Thyroid gland (tissue), 4 donors: ENCODE measurements at regions not wholly inside any gene's neighbourhood (a gene's known extent, or its start where the extent isn't known, plus 50 kb on each side); places are given as distances from the start of the nearest gene placed in this dataset.

Experiments
- DNase-seq, 2 donors: peaks; one replicate each; pipeline ENCODE4 v3.0.0-alpha.2; 2019
- H3K27ac ChIP-seq, 3 donors: fragments of 200-600 bp; sonication (generic); 1 replicate in 2 of 3; 2 replicates in 1 of 3; pipeline ENCODE4 v1.5.1; 2016 to 2019; ENCODE audit warnings: mild to moderate bottlenecking in 1 of 3, moderate library complexity in 1 of 3
- H3K27me3 ChIP-seq: fragments of 200-600 bp; sonication (generic); one replicate; pipeline ENCODE4 v1.5.1; 2019
- H3K36me3 ChIP-seq, 2 donors: fragments of 200-600 bp; sonication (generic); one replicate each; pipeline ENCODE4 v1.5.1; 2016 to 2019
- H3K4me1 ChIP-seq, 2 donors: fragments of 200-600 bp; sonication (generic); one replicate each; pipeline ENCODE4 v1.5.1; 2017 to 2019
- H3K4me3 ChIP-seq, 3 donors: fragments of 200-600 bp; sonication (generic); replicated peaks in 1 of 3; 1 replicate in 2 of 3; 2 replicates in 1 of 3; pipeline ENCODE4 v1.5.1; 2016; ENCODE audit warnings: mild to moderate bottlenecking in 1 of 3
- H3K9me3 ChIP-seq: fragments of 200-600 bp; sonication (generic); one replicate; pipeline ENCODE4 v1.5.1; 2017
- POLR2A ChIP-seq, 2 donors: fragments of 450-650 bp; IDR thresholded peaks; one replicate each; pipeline ENCODE4 v1.6.1; 2017; ENCODE audit warnings: antibody characterized with exemption in 2 of 2, mild to moderate bottlenecking in 2 of 2, moderate library complexity in 1 of 2
- WGBS, 2 donors: methylation state at CpG; one replicate each; pipeline ENCODE4 v1.1.5; 2017; 5-methylcytosine and 5-hydroxymethylcytosine counted together
- intact Hi-C: fragments of 100-400 bp; cut with DNase I; formaldehyde crosslinking; loops from one replicate; pipeline ENCODE4 v1.15.1; 2023
- TF ChIP-seq, protein P1 (sequence below), 6 experiments: fragments of 200-600 bp in 3 of 6; fragments of 450-650 bp in 3 of 6; sonication (generic) in 3 of 6; IDR thresholded peaks; one replicate each; pipeline ENCODE4 v1.5.1; 2016 to 2019; ENCODE audit warnings: antibody characterized with exemption in 6 of 6, mild to moderate bottlenecking in 2 of 6, inconsistent platforms in 1 of 6, moderate library complexity in 1 of 6

DNA sequence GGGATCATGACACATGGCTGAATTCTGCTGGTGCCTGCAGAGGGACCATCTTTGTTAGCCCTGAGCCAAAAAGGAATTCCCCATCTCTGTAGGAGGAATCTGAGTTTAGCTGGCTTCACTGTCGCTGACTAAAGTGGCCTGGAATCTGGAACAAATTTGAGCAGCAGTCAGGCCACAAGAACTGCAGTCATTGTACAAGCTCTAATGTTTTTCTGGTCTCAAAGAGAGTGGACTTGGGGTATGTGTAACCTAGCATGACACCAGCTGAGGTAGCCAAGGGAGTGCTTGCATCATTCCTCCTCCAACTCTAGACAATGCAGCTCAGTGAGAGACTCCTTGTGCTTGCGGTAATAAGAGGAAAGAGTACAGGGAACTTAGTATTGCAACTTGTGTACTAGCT, 539.1 kb upstream of the LRRTM4 start:
- intact Hi-C loops, result no loop called here
- WGBS, 2 donors, result 78 to 79% methylated on average over 2 of the region's 2 CpGs
- DNase-seq, result no peak
- Histone ChIP-seq H3K27ac (no peak overlapping the region), H3K27me3 (no peaks in the 10 kb centered on the region), H3K4me1 (no peaks in the 10 kb centered on the region), H3K9me3 (no peaks in the 10 kb centered on the region), H3K36me3 (no peaks in the 10 kb centered on the region), H3K4me3 (no peak overlapping the region)
- TF ChIP-seq, protein P1, sequence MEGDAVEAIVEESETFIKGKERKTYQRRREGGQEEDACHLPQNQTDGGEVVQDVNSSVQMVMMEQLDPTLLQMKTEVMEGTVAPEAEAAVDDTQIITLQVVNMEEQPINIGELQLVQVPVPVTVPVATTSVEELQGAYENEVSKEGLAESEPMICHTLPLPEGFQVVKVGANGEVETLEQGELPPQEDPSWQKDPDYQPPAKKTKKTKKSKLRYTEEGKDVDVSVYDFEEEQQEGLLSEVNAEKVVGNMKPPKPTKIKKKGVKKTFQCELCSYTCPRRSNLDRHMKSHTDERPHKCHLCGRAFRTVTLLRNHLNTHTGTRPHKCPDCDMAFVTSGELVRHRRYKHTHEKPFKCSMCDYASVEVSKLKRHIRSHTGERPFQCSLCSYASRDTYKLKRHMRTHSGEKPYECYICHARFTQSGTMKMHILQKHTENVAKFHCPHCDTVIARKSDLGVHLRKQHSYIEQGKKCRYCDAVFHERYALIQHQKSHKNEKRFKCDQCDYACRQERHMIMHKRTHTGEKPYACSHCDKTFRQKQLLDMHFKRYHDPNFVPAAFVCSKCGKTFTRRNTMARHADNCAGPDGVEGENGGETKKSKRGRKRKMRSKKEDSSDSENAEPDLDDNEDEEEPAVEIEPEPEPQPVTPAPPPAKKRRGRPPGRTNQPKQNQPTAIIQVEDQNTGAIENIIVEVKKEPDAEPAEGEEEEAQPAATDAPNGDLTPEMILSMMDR (IDR thresholded peaks at IDR 0.05), result no peak
- TF ChIP-seq POLR2A (IDR thresholded peaks at IDR 0.05), result no peak

DNA sequence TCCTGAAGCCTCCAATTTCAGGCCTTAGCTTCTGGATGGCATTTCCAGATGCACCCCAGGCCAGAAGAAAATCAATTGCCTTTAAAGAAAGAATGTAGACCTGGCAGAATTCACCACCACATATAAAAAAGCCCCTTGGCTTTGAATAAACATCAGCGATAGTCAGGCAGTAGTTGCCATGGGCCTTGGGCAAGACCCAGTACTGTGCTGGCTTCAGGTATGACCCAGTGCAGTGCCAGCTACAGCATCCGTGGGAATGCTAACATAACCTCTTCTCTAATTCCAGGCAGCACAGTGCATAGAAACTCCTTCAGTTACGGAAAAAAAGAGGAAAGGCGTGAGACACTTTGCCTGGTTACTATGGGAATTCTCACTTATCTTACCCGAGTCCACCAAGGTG, 539.6 kb upstream of the LRRTM4 start:
- Histone ChIP-seq H3K36me3 (no peaks in the 10 kb centered on the region), H3K27ac (no peak overlapping the region), H3K27me3 (no peaks in the 10 kb centered on the region), H3K4me3 (no peak overlapping the region), H3K4me1 (no peaks in the 10 kb centered on the region), H3K9me3 (no peaks in the 10 kb centered on the region)
- DNase-seq, result no peak
- intact Hi-C loops, result no loop called here
- WGBS, 2 donors, result 83 to 91% methylated on average over 5 of the region's 5 CpGs
- no peak for TF ChIP-seq POLR2A (IDR thresholded peaks at IDR 0.05)
- TF ChIP-seq, protein P1 (IDR thresholded peaks at IDR 0.05), result no peak

DNA sequence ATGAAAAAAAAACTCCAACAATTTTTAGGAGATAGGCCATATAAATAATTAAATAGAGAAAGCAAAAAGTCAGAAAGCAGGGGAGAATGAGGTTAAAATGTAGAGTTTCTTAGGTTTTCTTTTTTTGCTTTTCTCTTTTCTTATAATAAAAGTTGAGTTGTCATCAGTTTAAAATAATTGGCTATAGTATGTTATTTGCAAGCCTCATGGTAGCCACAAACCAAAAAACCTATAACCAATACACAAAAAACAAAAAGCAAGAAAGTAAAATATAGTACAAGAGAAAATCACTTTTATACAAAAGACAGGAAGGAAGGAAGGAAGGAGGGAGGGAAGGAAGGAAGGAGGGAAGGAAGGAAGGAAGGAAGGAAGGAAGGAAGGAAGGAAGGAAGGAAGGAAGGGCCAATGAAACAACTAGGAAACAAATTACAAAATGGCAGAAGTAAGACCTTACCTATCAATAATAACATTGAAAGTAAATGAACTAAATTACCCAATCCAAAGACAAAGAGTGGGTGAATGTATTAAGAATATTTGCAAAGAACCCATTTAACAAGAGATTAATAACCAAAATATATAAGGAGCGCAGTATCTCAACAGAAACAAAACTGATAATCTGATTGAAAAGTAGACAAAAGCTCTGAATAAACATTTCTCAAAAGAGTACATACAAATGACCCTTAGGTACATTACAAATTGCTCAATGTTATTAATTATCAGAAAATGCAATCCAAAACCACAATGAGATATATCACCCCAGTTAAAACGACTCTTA, 541.3 kb upstream of the LRRTM4 start:
- WGBS, 2 donors, result 84 to 85% methylated on average over 2 of the region's 2 CpGs
- no peak for DNase-seq
- no peaks in the 10 kb centered on the region for H3K9me3 ChIP-seq
- TF ChIP-seq POLR2A (IDR thresholded peaks at IDR 0.05), result no peak
- TF ChIP-seq, protein P1 (IDR thresholded peaks at IDR 0.05), result no peak
- H3K27me3 ChIP-seq, result no peaks in the 10 kb centered on the region
- H3K36me3 ChIP-seq, result no peaks in the 10 kb centered on the region
- intact Hi-C loops, result no loop called here
- H3K4me1 ChIP-seq, result no peaks in the 10 kb centered on the region
- H3K27ac ChIP-seq, result no peak overlapping the region
- no peak overlapping the region for H3K4me3 ChIP-seq

DNA sequence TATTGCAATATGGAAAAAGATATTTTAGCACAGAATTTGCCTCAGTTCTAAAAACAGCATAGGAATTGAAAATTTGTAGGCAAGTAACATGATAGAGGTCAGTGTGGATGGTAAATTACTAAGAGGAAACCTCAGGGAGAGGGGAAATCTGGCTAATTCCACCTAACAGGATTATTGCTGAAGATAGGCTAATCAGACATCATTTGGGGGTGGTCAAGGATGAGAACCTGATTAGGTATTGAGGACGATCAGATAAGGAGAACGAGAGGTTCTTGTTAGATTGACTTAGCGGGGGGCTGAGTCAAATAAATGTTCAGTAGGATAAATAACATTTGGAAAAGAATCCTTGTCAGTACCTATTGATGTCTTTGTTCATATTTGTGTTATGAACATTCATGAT, 543.2 kb upstream of the LRRTM4 start:
- TF ChIP-seq, protein P1 (IDR thresholded peaks at IDR 0.05), result no peak
- no peak for TF ChIP-seq POLR2A (IDR thresholded peaks at IDR 0.05)
- intact Hi-C loops, result no loop called here
- Histone ChIP-seq H3K36me3 (no peaks in the 10 kb centered on the region), H3K4me3 (no peak overlapping the region), H3K9me3 (no peaks in the 10 kb centered on the region), H3K27me3 (no peaks in the 10 kb centered on the region), H3K4me1 (no peaks in the 10 kb centered on the region), H3K27ac (no peak overlapping the region)
- no peak for DNase-seq
- 36 to 80% methylated on average over 3 of the region's 3 CpGs for WGBS, 2 donors

DNA sequence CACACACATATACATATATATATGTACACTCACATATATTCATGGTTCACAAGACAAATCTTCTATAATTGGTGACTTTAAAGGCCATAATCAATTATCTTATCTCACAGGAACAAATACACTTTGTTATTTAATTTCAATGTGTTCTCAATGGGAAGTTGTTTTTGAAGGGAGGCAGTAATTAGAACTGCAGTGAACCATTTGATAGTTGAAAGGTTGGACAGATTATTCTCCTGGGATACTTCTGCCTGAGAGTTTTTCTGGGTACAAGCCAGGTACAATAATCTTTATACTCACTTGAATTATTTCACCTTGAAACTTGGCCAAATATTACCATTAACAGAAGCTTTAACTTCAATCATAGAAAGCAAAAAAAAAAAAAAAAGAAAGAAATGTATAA, 546.6 kb upstream of the LRRTM4 start:
- DNase-seq, result no peak
- no peak overlapping the region for H3K27ac ChIP-seq
- no peak for TF ChIP-seq POLR2A (IDR thresholded peaks at IDR 0.05)
- TF ChIP-seq, protein P1 (IDR thresholded peaks at IDR 0.05), result no peak
- H3K36me3 ChIP-seq, result no peaks in the 10 kb centered on the region
- no peaks in the 10 kb centered on the region for H3K4me1 ChIP-seq
- H3K27me3 ChIP-seq, result no peaks in the 10 kb centered on the region
- H3K4me3 ChIP-seq, result no peak overlapping the region
- H3K9me3 ChIP-seq, result no peaks in the 10 kb centered on the region
- intact Hi-C loops, result no loop called here
